Stimulated activated CD4-positive, alpha-beta T cell treated with anti-CD3 and anti-CD28 coated beads, Interleukin-15, amount 100 ng/mL, for 24 hours (primary cell): ENCODE measurements at regions not wholly inside any gene's neighbourhood (a gene's known extent, or its start where the extent isn't known, plus 50 kb on each side); places are given as distances from the start of the nearest gene placed in this dataset.

Source experiments
- DNase-seq: peaks from one replicate; pipeline ENCODE4 v3.0.0-alpha.2; 2020

- DNase-seq, result no peak
Measured at GRCh38 chr4:180809439-180809838, 1433.8 kb upstream of the TENM3 start.

GRCh38 chr4:180810581-180810980 is 1432.6 kb upstream of the TENM3 start:
- DNase-seq, result no peak

- no peak for DNase-seq
Measured at GRCh38 chr4:180811556-180811955, 1431.6 kb upstream of the TENM3 start.

GRCh38 chr4:180812783-180813182 is 1430.4 kb upstream of the TENM3 start:
- no peak for DNase-seq

- no peak for DNase-seq
Measured at GRCh38 chr4:180814875-180815417, 1428.3 kb upstream of the TENM3 start.

GRCh38 chr4:180817529-180817928 is 1425.7 kb upstream of the TENM3 start:
- DNase-seq, result no peak

GRCh38 chr4:180823108-180823507 is 1420.1 kb upstream of the TENM3 start:
- DNase-seq, result no peak

- no peak for DNase-seq
Measured at GRCh38 chr4:180827232-180828009, 1415.8 kb upstream of the TENM3 start.

- peak; percentile 2 for DNase-seq
Measured at GRCh38 chr4:180828455-180829018, 1414.7 kb upstream of the TENM3 start.

GRCh38 chr4:180832073-180832472 is 1411.1 kb upstream of the TENM3 start:
- no peak for DNase-seq

- DNase-seq, result no peak
Measured at GRCh38 chr4:180840142-180840541, 1403.1 kb upstream of the TENM3 start.

GRCh38 chr4:180850318-180850940 is 1392.8 kb upstream of the TENM3 start:
- DNase-seq, result no peak

- DNase-seq, result no peak
Measured at GRCh38 chr4:180852738-180853137, 1390.5 kb upstream of the TENM3 start.

- no peak for DNase-seq
Measured at GRCh38 chr4:180855184-180855583, 1388.0 kb upstream of the TENM3 start.

GRCh38 chr4:180860089-180860720 is 1383.0 kb upstream of the TENM3 start:
- no peak for DNase-seq

- no peak for DNase-seq
Measured at GRCh38 chr4:180861651-180862050, 1381.6 kb upstream of the TENM3 start.

- DNase-seq, result no peak
Measured at GRCh38 chr4:180866933-180867643, 1376.1 kb upstream of the TENM3 start.

- DNase-seq, result no peak
Measured at GRCh38 chr4:180870623-180871022, 1372.6 kb upstream of the TENM3 start.

GRCh38 chr4:180898305-180898704 is 1344.9 kb upstream of the TENM3 start:
- DNase-seq, result no peak

GRCh38 chr4:180900781-180901180 is 1342.4 kb upstream of the TENM3 start:
- DNase-seq, result no peak

- no peak for DNase-seq
Measured at GRCh38 chr4:180909279-180909678, 1333.9 kb upstream of the TENM3 start.

- DNase-seq, result no peak
Measured at GRCh38 chr4:180913750-180914149, 1329.5 kb upstream of the TENM3 start.

GRCh38 chr4:180923486-180923885 is 1319.7 kb upstream of the TENM3 start:
- no peak for DNase-seq
